GM23338 (cell line): ENCODE measurements at regions not wholly inside any gene's neighbourhood (a gene's known extent, or its start where the extent isn't known, plus 50 kb on each side); places are given as distances from the start of the nearest gene placed in this dataset.

Experiments used
- ATAC-seq: fragments of 200-7000 bp; cut with Tn5 transposase; 3 replicates; pipeline ENCODE4 v1.9.1; 2020
- DNase-seq: peaks from one replicate; pipeline ENCODE4 v3.0.0-alpha.2; 2015; ENCODE audit warnings: low spot score
- H2AFZ ChIP-seq: fragments of 200-600 bp; sonication (generic); 2 replicates; pipeline ENCODE4 v1.8.0; 2016; ENCODE audit warnings: antibody characterized with exemption, mild to moderate bottlenecking, moderate library complexity
- H3F3A ChIP-seq: fragments of 200-600 bp; sonication (generic); replicated peaks from 2 replicates; pipeline ENCODE4 v1.8.0; 2017; ENCODE audit warnings: antibody characterized with exemption, mixed run types, low read depth
- H3K27ac ChIP-seq: fragments of 200-600 bp; sonication (generic); 2 replicates; pipeline ENCODE4 v1.6.1; 2016; ENCODE audit warnings: low read depth
- H3K27me3 ChIP-seq: fragments of 200-600 bp; sonication (generic); 2 replicates; pipeline ENCODE4 v1.8.0; 2016; ENCODE audit warnings: mild to moderate bottlenecking, mixed run types, moderate library complexity; ENCODE audit not compliant: insufficient read depth
- H3K36me3 ChIP-seq: fragments of 200-600 bp; sonication (generic); 2 replicates; pipeline ENCODE4 v1.8.0; 2016; ENCODE audit warnings: mild to moderate bottlenecking; ENCODE audit not compliant: insufficient read depth
- H3K4me1 ChIP-seq: fragments of 200-600 bp; sonication (generic); 2 replicates; pipeline ENCODE4 v1.8.0; 2016; ENCODE audit warnings: mild to moderate bottlenecking, moderate library complexity; ENCODE audit not compliant: insufficient read depth
- H3K4me2 ChIP-seq: fragments of 200-600 bp; sonication (generic); 2 replicates; pipeline ENCODE4 v1.7.1; 2017; ENCODE audit warnings: mixed run types
- H3K4me3 ChIP-seq: fragments of 200-600 bp; sonication (generic); 2 replicates; pipeline ENCODE4 v1.6.1; 2016; ENCODE audit warnings: mixed run types
- H3K79me2 ChIP-seq: fragments of 200-600 bp; sonication (generic); replicated peaks from 2 replicates; pipeline ENCODE4 v1.8.0; 2017; ENCODE audit warnings: mild to moderate bottlenecking; ENCODE audit not compliant: insufficient read depth
- H3K9me2 ChIP-seq: fragments of 200-600 bp; sonication (generic); 2 replicates; pipeline ENCODE4 v1.8.0; 2017; ENCODE audit not compliant: insufficient read depth
- H4K20me1 ChIP-seq: fragments of 200-600 bp; sonication (generic); replicated peaks from 2 replicates; pipeline ENCODE4 v1.8.0; 2017; ENCODE audit warnings: mild to moderate bottlenecking; ENCODE audit not compliant: insufficient read depth
- H3K27ac Mint-ChIP-seq: 2 replicates; pipeline ENCODE4 v1.8.0; 2020; ENCODE audit warnings: inconsistent platforms, mild to moderate bottlenecking, moderate library complexity, mixed read lengths
- H3K27me3 Mint-ChIP-seq: 3 replicates; pipeline ENCODE4 v1.8.0; 2022; ENCODE audit warnings: low read depth, mild to moderate bottlenecking, moderate library complexity, mixed read lengths, inconsistent platforms; ENCODE audit not compliant: insufficient read depth, poor library complexity
- H3K36me3 Mint-ChIP-seq: 3 replicates; pipeline ENCODE4 v1.8.0; 2021; ENCODE audit warnings: low read depth, mild to moderate bottlenecking, inconsistent platforms, moderate library complexity, mixed read lengths
- H3K4me1 Mint-ChIP-seq: 3 replicates; pipeline ENCODE4 v1.8.0; 2020; ENCODE audit warnings: mild to moderate bottlenecking, inconsistent platforms, mixed read lengths
- H3K4me3 Mint-ChIP-seq: 3 replicates; pipeline ENCODE4 v1.8.0; 2021; ENCODE audit warnings: moderate library complexity, mild to moderate bottlenecking, inconsistent platforms, mixed read lengths
- H3K9me3 Mint-ChIP-seq: 3 replicates; pipeline ENCODE4 v1.8.0; 2020; ENCODE audit warnings: moderate library complexity, mild to moderate bottlenecking, inconsistent platforms, mixed read lengths
- CREB1 ChIP-seq: fragments of 250-450 bp; sonication (Bioruptor Pico); IDR thresholded peaks from 2 replicates; pipeline ENCODE4 v1.5.0; 2020; ENCODE audit warnings: low read depth, mild to moderate bottlenecking, moderate library complexity
- EZH2 ChIP-seq: fragments of 200-600 bp; sonication (generic); IDR thresholded peaks from one replicate; pipeline ENCODE4 v1.8.0; 2017; ENCODE audit warnings: antibody characterized with exemption, mild to moderate bottlenecking, low read depth; ENCODE audit not compliant: unreplicated experiment
- EZH2phosphoT487 ChIP-seq: fragments of 200-600 bp; sonication (generic); IDR thresholded peaks from one replicate; pipeline ENCODE4 v1.8.1; 2018; ENCODE audit warnings: antibody characterized with exemption; ENCODE audit not compliant: unreplicated experiment
- JUNB ChIP-seq: IDR thresholded peaks from one replicate; pipeline ENCODE4 v1.6.1; 2016; ENCODE audit warnings: antibody characterized with exemption; ENCODE audit not compliant: unreplicated experiment
- NANOG ChIP-seq: IDR thresholded peaks from 2 replicates; pipeline ENCODE4 v1.6.1; 2016; ENCODE audit warnings: antibody characterized with exemption, borderline replicate concordance
- POLR2AphosphoS5 ChIP-seq: IDR thresholded peaks from 2 replicates; pipeline ENCODE4 v1.6.1; 2016; ENCODE audit warnings: antibody characterized with exemption, low read depth
- STAT1 ChIP-seq: IDR thresholded peaks from one replicate; pipeline ENCODE4 v1.6.1; 2016; ENCODE audit warnings: antibody characterized with exemption; ENCODE audit not compliant: unreplicated experiment
- ZNF114 ChIP-seq: fragments of 250-450 bp; sonication (Bioruptor Pico); IDR thresholded peaks from 2 replicates; pipeline ENCODE4 v1.5.0; 2020; ENCODE audit warnings: mild to moderate bottlenecking, moderate library complexity
- ZNF331 ChIP-seq: fragments of 250-450 bp; sonication (Bioruptor Pico); IDR thresholded peaks from 2 replicates; pipeline ENCODE4 v1.5.0; 2020; ENCODE audit warnings: low read depth, mild to moderate bottlenecking, moderate library complexity
- TF ChIP-seq, protein P1 (sequence below): fragments of 250-450 bp; sonication (Bioruptor Pico); IDR thresholded peaks from 2 replicates; pipeline ENCODE4 v1.5.0; 2020; ENCODE audit warnings: mild to moderate bottlenecking, moderate library complexity
- TF ChIP-seq, protein P2 (sequence below): IDR thresholded peaks from one replicate; pipeline ENCODE4 v1.6.1; 2018; ENCODE audit warnings: antibody characterized with exemption; ENCODE audit not compliant: unreplicated experiment
- TF ChIP-seq, protein P3 (sequence below), 2 experiments: fragments of 200-600 bp in 1 of 2; sonication (generic) in 1 of 2; conservative IDR thresholded peaks; 2 replicates each; pipeline versions ENCODE4 v1.5.1 to v1.6.1; 2016 to 2017; ENCODE audit warnings: antibody characterized with exemption in 2 of 2, low read depth in 2 of 2, mild to moderate bottlenecking in 2 of 2, moderate library complexity in 1 of 2
- TF ChIP-seq, protein P4 (sequence below): IDR thresholded peaks from 2 replicates; pipeline ENCODE4 v1.6.1; 2016; ENCODE audit warnings: antibody characterized with exemption

DNA sequence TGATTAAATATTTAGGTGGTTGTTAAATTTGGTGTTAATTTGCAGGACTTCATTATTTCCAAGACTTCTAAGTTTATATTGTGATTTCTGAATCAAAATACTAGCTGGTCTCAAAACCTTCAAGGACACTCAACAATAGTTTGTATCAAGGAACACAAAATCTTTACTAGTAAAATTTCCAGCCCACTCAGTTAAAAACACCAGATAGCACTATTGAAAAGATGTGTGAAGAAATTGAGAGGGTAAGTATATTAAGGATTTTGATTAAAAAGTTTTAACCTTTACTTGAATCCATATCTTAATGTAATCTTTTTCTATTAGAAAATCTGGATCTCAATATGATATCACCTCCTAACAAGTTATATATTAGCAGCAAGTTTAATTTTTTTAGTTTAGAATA is 89.3 kb upstream of the UGT8 start:
- Mint-ChIP-seq H3K4me3 (no peak overlapping the region), H3K27ac (no peak overlapping the region), H3K9me3 (no peaks in the 10 kb centered on the region), H3K27me3 (peaks cover 5% of the 10 kb centered on the region), H3K4me1 (peaks cover 23% of the 10 kb centered on the region), H3K36me3 (peaks cover 9% of the 10 kb centered on the region; the same call in 1 of the 3 replicates)
- Histone ChIP-seq H3K27ac (no peak overlapping the region), H3K4me3 (no peak overlapping the region), H3K9me2 (peaks cover 10% of the 10 kb centered on the region; the same call in 1 of the 2 replicates), H3K4me2 (no peak overlapping the region), H3K4me1 (peaks cover 18% of the 10 kb centered on the region), H3F3A (no peaks in the 10 kb centered on the region), H4K20me1 (no peaks in the 10 kb centered on the region), H3K36me3 (no peaks in the 10 kb centered on the region), H2AFZ (no peak overlapping the region), H3K79me2 (no peaks in the 10 kb centered on the region), H3K27me3 (no peaks in the 10 kb centered on the region)
- DNase-seq (no peak), ATAC-seq (no peak)
- TF ChIP-seq, protein P1, sequence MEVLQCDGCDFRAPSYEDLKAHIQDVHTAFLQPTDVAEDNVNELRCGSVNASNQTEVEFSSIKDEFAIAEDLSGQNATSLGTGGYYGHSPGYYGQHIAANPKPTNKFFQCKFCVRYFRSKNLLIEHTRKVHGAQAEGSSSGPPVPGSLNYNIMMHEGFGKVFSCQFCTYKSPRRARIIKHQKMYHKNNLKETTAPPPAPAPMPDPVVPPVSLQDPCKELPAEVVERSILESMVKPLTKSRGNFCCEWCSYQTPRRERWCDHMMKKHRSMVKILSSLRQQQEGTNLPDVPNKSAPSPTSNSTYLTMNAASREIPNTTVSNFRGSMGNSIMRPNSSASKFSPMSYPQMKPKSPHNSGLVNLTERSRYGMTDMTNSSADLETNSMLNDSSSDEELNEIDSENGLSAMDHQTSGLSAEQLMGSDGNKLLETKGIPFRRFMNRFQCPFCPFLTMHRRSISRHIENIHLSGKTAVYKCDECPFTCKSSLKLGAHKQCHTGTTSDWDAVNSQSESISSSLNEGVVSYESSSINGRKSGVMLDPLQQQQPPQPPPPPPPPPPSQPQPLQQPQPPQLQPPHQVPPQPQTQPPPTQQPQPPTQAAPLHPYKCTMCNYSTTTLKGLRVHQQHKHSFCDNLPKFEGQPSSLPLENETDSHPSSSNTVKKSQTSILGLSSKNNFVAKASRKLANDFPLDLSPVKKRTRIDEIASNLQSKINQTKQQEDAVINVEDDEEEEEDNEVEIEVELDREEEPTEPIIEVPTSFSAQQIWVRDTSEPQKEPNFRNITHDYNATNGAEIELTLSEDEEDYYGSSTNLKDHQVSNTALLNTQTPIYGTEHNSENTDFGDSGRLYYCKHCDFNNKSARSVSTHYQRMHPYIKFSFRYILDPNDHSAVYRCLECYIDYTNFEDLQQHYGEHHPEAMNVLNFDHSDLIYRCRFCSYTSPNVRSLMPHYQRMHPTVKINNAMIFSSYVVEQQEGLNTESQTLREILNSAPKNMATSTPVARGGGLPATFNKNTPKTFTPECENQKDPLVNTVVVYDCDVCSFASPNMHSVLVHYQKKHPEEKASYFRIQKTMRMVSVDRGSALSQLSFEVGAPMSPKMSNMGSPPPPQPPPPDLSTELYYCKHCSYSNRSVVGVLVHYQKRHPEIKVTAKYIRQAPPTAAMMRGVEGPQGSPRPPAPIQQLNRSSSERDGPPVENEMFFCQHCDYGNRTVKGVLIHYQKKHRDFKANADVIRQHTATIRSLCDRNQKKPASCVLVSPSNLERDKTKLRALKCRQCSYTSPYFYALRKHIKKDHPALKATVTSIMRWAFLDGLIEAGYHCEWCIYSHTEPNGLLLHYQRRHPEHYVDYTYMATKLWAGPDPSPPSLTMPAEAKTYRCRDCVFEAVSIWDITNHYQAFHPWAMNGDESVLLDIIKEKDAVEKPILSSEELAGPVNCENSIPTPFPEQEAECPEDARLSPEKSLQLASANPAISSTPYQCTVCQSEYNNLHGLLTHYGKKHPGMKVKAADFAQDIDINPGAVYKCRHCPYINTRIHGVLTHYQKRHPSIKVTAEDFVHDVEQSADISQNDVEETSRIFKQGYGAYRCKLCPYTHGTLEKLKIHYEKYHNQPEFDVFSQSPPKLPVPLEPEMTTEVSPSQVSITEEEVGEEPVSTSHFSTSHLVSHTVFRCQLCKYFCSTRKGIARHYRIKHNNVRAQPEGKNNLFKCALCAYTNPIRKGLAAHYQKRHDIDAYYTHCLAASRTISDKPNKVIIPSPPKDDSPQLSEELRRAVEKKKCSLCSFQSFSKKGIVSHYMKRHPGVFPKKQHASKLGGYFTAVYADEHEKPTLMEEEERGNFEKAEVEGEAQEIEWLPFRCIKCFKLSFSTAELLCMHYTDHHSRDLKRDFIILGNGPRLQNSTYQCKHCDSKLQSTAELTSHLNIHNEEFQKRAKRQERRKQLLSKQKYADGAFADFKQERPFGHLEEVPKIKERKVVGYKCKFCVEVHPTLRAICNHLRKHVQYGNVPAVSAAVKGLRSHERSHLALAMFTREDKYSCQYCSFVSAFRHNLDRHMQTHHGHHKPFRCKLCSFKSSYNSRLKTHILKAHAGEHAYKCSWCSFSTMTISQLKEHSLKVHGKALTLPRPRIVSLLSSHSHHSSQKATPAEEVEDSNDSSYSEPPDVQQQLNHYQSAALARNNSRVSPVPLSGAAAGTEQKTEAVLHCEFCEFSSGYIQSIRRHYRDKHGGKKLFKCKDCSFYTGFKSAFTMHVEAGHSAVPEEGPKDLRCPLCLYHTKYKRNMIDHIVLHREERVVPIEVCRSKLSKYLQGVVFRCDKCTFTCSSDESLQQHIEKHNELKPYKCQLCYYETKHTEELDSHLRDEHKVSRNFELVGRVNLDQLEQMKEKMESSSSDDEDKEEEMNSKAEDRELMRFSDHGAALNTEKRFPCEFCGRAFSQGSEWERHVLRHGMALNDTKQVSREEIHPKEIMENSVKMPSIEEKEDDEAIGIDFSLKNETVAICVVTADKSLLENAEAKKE (CRISPR knock-in tag) = no peak
- TF ChIP-seq NANOG (no peak), CREB1 (CRISPR knock-in tag) (no peak), EZH2phosphoT487 (no peak), POLR2AphosphoS5 (no peak), STAT1 (no peak), JUNB (no peak), EZH2 (no peak), ZNF114 (CRISPR knock-in tag) (no peak), ZNF331 (CRISPR knock-in tag) (no peak)
- TF ChIP-seq, protein P2, sequence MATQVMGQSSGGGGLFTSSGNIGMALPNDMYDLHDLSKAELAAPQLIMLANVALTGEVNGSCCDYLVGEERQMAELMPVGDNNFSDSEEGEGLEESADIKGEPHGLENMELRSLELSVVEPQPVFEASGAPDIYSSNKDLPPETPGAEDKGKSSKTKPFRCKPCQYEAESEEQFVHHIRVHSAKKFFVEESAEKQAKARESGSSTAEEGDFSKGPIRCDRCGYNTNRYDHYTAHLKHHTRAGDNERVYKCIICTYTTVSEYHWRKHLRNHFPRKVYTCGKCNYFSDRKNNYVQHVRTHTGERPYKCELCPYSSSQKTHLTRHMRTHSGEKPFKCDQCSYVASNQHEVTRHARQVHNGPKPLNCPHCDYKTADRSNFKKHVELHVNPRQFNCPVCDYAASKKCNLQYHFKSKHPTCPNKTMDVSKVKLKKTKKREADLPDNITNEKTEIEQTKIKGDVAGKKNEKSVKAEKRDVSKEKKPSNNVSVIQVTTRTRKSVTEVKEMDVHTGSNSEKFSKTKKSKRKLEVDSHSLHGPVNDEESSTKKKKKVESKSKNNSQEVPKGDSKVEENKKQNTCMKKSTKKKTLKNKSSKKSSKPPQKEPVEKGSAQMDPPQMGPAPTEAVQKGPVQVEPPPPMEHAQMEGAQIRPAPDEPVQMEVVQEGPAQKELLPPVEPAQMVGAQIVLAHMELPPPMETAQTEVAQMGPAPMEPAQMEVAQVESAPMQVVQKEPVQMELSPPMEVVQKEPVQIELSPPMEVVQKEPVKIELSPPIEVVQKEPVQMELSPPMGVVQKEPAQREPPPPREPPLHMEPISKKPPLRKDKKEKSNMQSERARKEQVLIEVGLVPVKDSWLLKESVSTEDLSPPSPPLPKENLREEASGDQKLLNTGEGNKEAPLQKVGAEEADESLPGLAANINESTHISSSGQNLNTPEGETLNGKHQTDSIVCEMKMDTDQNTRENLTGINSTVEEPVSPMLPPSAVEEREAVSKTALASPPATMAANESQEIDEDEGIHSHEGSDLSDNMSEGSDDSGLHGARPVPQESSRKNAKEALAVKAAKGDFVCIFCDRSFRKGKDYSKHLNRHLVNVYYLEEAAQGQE = no peak
- TF ChIP-seq, protein P3, sequence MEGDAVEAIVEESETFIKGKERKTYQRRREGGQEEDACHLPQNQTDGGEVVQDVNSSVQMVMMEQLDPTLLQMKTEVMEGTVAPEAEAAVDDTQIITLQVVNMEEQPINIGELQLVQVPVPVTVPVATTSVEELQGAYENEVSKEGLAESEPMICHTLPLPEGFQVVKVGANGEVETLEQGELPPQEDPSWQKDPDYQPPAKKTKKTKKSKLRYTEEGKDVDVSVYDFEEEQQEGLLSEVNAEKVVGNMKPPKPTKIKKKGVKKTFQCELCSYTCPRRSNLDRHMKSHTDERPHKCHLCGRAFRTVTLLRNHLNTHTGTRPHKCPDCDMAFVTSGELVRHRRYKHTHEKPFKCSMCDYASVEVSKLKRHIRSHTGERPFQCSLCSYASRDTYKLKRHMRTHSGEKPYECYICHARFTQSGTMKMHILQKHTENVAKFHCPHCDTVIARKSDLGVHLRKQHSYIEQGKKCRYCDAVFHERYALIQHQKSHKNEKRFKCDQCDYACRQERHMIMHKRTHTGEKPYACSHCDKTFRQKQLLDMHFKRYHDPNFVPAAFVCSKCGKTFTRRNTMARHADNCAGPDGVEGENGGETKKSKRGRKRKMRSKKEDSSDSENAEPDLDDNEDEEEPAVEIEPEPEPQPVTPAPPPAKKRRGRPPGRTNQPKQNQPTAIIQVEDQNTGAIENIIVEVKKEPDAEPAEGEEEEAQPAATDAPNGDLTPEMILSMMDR (conservative IDR thresholded peaks at IDR 0.05; ENCODE audit: low read depth in 2 of 2) = no peak
- TF ChIP-seq, protein P4, sequence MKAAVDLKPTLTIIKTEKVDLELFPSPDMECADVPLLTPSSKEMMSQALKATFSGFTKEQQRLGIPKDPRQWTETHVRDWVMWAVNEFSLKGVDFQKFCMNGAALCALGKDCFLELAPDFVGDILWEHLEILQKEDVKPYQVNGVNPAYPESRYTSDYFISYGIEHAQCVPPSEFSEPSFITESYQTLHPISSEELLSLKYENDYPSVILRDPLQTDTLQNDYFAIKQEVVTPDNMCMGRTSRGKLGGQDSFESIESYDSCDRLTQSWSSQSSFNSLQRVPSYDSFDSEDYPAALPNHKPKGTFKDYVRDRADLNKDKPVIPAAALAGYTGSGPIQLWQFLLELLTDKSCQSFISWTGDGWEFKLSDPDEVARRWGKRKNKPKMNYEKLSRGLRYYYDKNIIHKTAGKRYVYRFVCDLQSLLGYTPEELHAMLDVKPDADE = no peak
